MV-4-11 (cell line): ENCODE measurements at regions not wholly inside any gene's neighbourhood (a gene's known extent, or its start where the extent isn't known, plus 50 kb on each side); places are given as distances from the start of the nearest gene placed in this dataset.
"Not testable (repeated sequence)": the region's sequence is repeated elsewhere in the genome, so short reads cannot be mapped to it uniquely, and the experiment has no call there.

ENCODE experiments used
- DNase-seq: peaks from one replicate; lab custom pipeline; 2025; lab: John Stamatoyannopoulos, UW

DNA sequence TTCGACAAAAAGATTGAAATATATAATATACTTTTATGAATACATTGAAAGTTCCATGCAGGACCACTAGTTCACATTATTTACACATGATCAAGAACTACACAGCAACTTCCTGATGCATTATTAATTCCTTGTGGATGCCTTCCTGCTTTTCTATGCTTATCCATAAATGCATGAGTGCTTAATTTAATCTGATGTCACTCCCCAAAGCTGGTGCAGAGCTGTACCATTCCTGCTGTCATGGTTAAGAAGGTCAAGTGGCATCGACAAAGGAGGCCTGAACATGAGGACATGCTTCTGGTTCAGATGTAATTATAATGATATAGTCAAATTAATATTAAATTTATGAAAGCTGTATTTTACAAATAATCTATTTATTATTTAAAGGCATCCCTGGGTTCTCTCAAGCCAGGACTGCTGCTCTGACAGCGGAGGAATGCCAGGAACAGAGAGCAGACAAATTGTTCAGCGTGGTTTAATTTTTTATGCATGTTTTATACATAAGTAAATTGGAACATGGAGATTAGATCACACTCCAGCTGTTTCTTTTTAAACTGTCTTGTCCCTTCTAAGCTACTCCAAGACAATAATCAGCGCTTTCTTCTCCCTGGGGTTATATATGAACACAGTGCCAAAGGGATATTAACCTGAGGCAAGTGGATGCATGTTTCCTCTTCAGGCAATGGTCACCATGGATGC lies 307.3 kb upstream of the CNTNAP5 start:
- DNase-seq, result no peak

DNA sequence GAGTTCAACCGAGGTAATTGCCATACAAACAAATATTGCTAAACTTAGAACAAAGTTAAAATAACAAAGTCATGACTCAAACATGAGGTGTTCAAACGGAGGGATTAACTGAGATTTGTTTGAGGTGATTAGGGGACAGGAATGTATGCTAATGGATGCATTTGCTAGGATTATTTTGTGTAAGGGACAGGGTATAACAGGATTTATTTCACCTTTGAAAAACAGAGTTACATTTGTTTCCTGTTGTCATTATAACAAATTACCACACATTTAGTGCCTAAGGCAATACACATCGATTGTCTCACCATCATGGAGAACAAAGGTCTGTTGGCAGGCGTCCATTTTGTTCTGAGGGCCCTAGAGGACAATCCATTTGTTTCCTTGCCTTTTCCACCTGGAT lies 304.3 kb upstream of the CNTNAP5 start:
- DNase-seq, result no peak

DNA sequence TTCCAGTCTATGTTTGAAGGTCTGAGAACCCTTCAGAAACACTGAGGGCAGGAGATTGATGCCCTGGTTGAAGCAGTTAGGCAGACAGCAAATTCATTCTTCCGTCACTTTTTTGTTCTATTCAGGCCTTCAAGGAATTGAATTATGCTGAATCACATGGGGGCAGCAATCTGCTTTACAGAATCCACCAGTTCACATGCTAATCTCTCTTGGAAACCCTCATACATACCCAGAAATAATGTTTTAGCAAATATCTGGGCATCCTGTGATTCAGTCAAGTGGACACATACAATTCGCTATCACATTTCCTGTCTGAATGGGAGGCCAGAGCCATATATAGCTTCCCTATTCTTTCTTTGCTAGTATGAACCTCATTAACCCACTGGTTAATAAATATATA lies 301.4 kb upstream of the CNTNAP5 start:
- DNase-seq, result no peak

GRCh38 chr2:123732563-123732962 lies 292.5 kb upstream of the CNTNAP5 start:
- no peak for DNase-seq

- no peak for DNase-seq
Measured at GRCh38 chr2:123737371-123737770, 287.7 kb upstream of the CNTNAP5 start.

DNA sequence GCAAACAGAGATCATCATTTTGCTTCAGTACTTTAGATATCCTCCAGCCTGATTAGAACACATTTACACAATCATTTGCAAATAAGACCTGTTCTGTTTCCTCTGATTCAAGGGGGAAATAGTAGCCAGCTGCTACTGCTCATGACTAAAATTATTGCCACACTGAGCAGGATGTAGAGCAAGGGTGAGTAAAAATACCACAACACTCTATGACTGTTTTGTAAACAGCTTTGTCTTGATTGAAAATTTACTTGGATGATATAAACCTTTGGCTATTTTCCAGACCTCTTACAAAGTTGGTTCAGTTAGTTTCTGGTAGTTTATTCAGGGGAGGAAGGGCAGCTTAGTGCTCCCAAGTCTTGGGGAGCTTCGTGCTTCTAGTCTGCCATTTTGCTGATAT lies 286.4 kb upstream of the CNTNAP5 start:
- no peak for DNase-seq

- DNase-seq, result no peak
Measured at GRCh38 chr2:123746006-123746405, 279.1 kb upstream of the CNTNAP5 start.

GRCh38 chr2:123747326-123747725 lies 277.8 kb upstream of the CNTNAP5 start:
- DNase-seq, result no peak

- no peak for DNase-seq
Measured at GRCh38 chr2:123762221-123762620, 262.9 kb upstream of the CNTNAP5 start.

- no peak for DNase-seq
Measured at GRCh38 chr2:123768233-123768632, 256.9 kb upstream of the CNTNAP5 start.

GRCh38 chr2:123769001-123769400 lies 256.1 kb upstream of the CNTNAP5 start:
- DNase-seq, result no peak

GRCh38 chr2:123770996-123771720 lies 253.9 kb upstream of the CNTNAP5 start:
- DNase-seq, result peak; percentile 1

GRCh38 chr2:123771928-123772632 lies 253.0 kb upstream of the CNTNAP5 start:
- peak; percentile 26 for DNase-seq

- DNase-seq, result no peak
Measured at GRCh38 chr2:123777116-123777515, 248.0 kb upstream of the CNTNAP5 start.

DNA sequence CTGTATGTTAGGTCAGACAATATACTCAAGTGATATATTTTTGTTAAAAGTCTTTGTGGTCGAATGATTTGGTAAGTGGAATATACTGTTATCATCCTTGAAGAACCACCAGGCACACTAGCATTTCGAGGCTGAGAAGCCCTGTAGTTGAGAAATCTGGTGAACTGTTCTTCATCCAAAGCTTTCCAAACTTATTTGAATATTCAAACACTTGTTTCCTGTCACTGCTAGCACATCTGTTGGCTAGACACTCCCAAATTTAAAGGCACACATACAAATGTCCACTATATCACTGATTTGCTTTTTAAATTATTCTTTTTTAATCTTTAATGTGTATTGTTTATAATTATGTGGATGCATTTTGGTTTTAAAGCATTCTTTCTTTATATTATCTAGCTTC lies 241.9 kb upstream of the CNTNAP5 start:
- no peak for DNase-seq

DNA sequence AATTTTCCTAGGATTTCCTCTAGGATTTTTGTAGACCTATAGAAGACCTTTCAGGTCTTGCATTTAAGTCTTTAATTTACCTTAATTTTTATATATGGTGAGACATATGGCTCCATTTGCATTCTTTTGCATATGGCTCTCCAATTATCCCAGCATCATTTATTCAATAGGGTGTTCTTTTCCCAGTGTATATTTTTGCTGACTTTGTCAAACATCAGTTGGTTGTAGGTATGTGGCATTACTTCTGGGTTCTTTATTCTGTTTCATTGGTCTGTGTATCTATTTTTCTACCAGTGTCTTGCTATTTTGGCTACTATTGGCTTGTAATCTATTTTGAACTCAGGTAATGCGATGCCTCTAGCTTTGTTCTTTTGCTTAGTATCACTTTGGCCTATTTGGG lies 239.8 kb upstream of the CNTNAP5 start:
- no peak for DNase-seq

- DNase-seq, result no peak
Measured at GRCh38 chr2:123791207-123791606, 233.9 kb upstream of the CNTNAP5 start.

DNA sequence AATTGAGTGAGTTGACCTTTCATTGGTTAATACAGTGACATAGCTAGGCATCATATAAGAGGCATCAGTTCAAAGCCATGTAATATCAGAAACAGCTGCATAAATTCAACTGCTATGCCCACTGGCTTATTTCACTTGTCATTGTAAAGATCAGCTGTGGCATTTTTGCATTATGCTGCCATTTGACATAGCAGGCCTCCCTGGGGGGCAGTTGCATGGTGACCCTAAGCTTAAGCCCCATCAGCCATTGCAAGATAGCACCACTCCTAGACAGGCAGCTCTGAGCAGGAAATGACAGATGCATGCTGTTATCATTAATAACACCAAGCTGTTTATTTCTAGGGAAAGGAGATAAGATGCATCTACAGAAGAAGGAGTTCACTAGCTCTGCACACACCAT lies 233.4 kb upstream of the CNTNAP5 start:
- DNase-seq, result no peak

DNA sequence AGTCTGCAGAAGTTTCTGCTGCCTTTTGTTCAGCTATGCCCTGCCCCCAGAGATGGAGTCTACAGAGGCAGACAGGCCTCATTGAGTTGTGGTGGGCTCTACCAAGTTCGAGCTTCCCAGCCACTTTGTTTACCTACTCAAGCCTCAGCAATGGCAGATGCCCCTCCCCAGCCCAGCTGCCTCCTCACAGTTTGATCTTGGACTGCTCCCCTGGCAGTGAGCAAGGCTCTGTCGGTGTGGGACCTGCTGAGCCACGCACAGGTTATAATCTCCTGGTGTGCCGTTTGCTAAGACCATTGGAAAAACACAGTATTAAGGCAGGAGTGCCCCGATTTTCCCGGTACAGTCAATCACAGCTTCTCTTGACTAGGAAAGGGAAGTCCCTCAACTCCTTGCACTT lies 221.0 kb upstream of the CNTNAP5 start:
- not testable (repeated sequence) for DNase-seq

DNA sequence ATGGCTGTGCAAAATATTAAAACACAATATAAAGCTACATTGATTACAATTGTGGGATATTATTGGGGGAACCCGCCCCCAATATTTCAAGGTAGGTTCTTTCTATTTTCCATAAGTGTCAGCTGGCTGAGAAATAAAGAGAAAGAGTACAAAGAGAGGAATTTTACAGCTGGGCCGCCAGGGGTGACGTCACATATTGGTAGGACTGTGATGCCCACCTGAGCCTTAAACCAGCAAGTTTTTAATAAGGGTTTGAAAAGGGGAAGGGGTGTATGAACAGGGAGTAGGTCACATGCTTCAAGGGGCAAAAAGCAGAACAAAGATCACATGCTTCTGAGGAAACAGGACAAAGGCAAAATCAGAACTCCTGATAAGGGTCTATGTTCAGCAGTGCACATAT lies 219.3 kb upstream of the CNTNAP5 start:
- not testable (repeated sequence) for DNase-seq

DNA sequence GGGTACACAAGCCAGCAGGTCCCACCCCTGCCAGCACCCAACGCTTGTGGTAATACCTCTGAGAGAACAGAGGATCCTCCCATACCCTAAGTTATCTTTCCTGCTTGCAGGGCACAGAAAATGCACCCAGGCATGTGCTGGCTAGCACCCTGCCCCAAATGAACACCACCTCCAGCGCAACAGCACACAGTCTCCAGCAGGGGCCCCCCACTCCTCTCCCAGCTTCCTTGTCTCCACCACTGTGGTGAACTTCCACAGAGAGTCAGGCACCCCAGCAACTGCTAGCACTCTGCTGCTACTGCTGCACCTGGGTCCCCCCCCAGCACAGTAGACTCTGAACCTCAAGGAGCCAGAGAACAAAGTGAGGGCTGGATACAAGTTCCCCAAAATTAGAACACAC lies 216.8 kb upstream of the CNTNAP5 start:
- DNase-seq, result no peak

DNA sequence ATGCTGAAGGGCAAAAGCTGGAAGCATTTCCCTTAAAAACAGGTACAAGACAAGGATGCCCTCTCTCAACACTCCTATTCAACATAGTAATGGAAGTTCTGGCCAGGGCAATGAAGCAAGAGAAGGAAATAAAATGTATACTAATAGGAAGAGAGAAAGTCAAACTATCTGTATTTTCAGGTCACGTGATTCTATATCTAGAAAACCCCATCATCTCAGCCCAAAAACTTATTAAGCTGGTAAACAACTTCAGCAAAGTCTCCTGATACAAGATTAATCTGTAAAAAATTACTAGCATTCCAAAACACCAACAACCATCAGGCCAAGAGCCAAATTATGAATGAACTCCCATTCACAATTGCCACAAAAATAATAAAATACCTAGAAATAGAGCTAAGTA lies 213.2 kb upstream of the CNTNAP5 start:
- DNase-seq, result no peak

GRCh38 chr2:123816203-123816602 lies 208.9 kb upstream of the CNTNAP5 start:
- DNase-seq, result no peak
